Brain microvascular endothelial cell (primary cell): ENCODE measurements at regions not wholly inside any gene's neighbourhood (a gene's known extent, or its start where the extent isn't known, plus 50 kb on each side); places are given as distances from the start of the nearest gene placed in this dataset.

Experiments
- DNase-seq: peaks from one replicate; pipeline ENCODE4 v3.0.0-alpha.2; 2020
- H3K27ac ChIP-seq: fragments of 250-450 bp; sonication (Bioruptor Pico); 2 replicates; pipeline ENCODE4 v1.5.1; 2020; ENCODE audit warnings: mild to moderate bottlenecking, moderate library complexity
- H3K27me3 ChIP-seq: fragments of 250-450 bp; sonication (Bioruptor Pico); replicated peaks from 2 replicates; pipeline ENCODE4 v1.5.1; 2020; ENCODE audit warnings: mild to moderate bottlenecking
- H3K36me3 ChIP-seq: fragments of 250-450 bp; sonication (Bioruptor Pico); replicated peaks from 2 replicates; pipeline ENCODE4 v1.5.1; 2020; ENCODE audit warnings: mild to moderate bottlenecking
- H3K4me3 ChIP-seq: 2 replicates; pipeline ENCODE4 v1.5.1; 2011; ENCODE audit warnings: low read depth, mild to moderate bottlenecking, control low read depth, low read length, moderate library complexity
- CTCF ChIP-seq: IDR thresholded peaks from 2 replicates; pipeline ENCODE4 v1.5.1; 2011; ENCODE audit warnings: low read depth, mild to moderate bottlenecking, moderate library complexity, low read length, control low read depth, inconsistent platforms; ENCODE audit errors: missing control alignments
- in situ Hi-C: cut with HindIII; loops from 2 replicates; pipeline ENCODE4 v1.10.0; 2017; ENCODE audit warnings: low sequenced_read_pairs, low pct_ligation_motif_present

GRCh38 chr13:72462166-72462565 lies 265.3 kb downstream of the MZT1 start:
- H3K36me3 ChIP-seq, result no peaks in the 10 kb centered on the region
- no peak overlapping the region for H3K4me3 ChIP-seq
- H3K27ac ChIP-seq, result no peak overlapping the region
- in situ Hi-C loops, result no loop called here
- no peak for TF ChIP-seq CTCF
- no peak for DNase-seq
- H3K27me3 ChIP-seq, result no peaks in the 10 kb centered on the region

GRCh38 chr13:72458701-72459100 lies 268.7 kb downstream of the MZT1 start:
- Histone ChIP-seq H3K4me3 (no peak overlapping the region), H3K36me3 (no peaks in the 10 kb centered on the region), H3K27me3 (no peaks in the 10 kb centered on the region), H3K27ac (no peak overlapping the region)
- DNase-seq, result peak; percentile 30
- no peak for TF ChIP-seq CTCF
- in situ Hi-C loops, result no loop called here

- in situ Hi-C loops, result no loop called here
- Histone ChIP-seq H3K27ac (no peak overlapping the region), H3K4me3 (no peak overlapping the region), H3K27me3 (no peaks in the 10 kb centered on the region), H3K36me3 (no peaks in the 10 kb centered on the region)
- TF ChIP-seq CTCF, result no peak
- DNase-seq, result no peak
Observed at GRCh38 chr13:72457151-72457550, 270.3 kb downstream of the MZT1 start.

GRCh38 chr13:72456486-72456885 lies 270.9 kb downstream of the MZT1 start:
- in situ Hi-C loops, result no loop called here
- TF ChIP-seq CTCF, result no peak
- no peak for DNase-seq

GRCh38 chr13:72453161-72453560 lies 274.3 kb downstream of the MZT1 start:
- no peak for TF ChIP-seq CTCF
- no peak for DNase-seq
- H3K27ac ChIP-seq, result no peak overlapping the region
- no peaks in the 10 kb centered on the region for H3K36me3 ChIP-seq
- H3K4me3 ChIP-seq, result no peak overlapping the region
- no peaks in the 10 kb centered on the region for H3K27me3 ChIP-seq
- in situ Hi-C loops, result no loop called here

More at GRCh38 chr13:72456486-72456885, 270.9 kb downstream of the MZT1 start:
- H3K4me3 ChIP-seq, result no peak overlapping the region
- no peak overlapping the region for H3K27ac ChIP-seq
- no peaks in the 10 kb centered on the region for H3K27me3 ChIP-seq
- no peaks in the 10 kb centered on the region for H3K36me3 ChIP-seq

- in situ Hi-C loops, result no loop called here
- DNase-seq, result no peak
- no peak overlapping the region for H3K27ac ChIP-seq
- no peaks in the 10 kb centered on the region for H3K36me3 ChIP-seq
- no peaks in the 10 kb centered on the region for H3K27me3 ChIP-seq
- H3K4me3 ChIP-seq, result no peak overlapping the region
- TF ChIP-seq CTCF, result no peak
Observed at GRCh38 chr13:72448082-72448481, 279.3 kb downstream of the MZT1 start.
